ENCODE measurements at regions not wholly inside any gene's neighbourhood (a gene's known extent, or its start where the extent isn't known, plus 50 kb on each side); places are given as distances from the start of the nearest gene placed in this dataset.
"Not testable (repeated sequence)": the region's sequence is repeated elsewhere in the genome, so short reads cannot be mapped to it uniquely, and the experiment has no call there.

DNA sequence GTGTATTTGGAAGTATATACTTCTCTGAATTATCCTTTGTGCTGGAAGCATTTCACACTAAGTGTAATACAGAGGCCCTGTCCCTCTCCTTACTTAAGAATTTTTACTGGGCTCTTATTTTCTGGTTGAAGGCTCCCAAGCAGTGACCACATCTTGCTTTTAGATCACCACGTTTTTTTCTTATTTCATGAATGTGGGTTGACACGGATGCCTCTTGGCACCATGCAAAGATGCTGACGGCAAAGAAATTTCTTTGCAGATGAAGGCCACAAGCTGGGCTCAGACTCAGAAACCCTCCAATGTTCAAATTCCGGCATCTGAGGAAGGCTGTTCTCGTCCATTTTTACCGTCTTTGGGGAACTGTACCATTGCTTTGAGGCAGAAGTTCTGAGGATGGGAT, 168.5 kb downstream of the HMHB1 start:
- H3K4me3 ChIP-seq, result no peak overlapping the region
- H3K36me3 ChIP-seq, result no peaks in the 10 kb centered on the region
- ATAC-seq (no peak), DNase-seq (no peak)
- no peaks in the 10 kb centered on the region for H3K9me3 ChIP-seq
- H3K27me3 ChIP-seq, result no peaks in the 10 kb centered on the region
- TF ChIP-seq, protein P1, sequence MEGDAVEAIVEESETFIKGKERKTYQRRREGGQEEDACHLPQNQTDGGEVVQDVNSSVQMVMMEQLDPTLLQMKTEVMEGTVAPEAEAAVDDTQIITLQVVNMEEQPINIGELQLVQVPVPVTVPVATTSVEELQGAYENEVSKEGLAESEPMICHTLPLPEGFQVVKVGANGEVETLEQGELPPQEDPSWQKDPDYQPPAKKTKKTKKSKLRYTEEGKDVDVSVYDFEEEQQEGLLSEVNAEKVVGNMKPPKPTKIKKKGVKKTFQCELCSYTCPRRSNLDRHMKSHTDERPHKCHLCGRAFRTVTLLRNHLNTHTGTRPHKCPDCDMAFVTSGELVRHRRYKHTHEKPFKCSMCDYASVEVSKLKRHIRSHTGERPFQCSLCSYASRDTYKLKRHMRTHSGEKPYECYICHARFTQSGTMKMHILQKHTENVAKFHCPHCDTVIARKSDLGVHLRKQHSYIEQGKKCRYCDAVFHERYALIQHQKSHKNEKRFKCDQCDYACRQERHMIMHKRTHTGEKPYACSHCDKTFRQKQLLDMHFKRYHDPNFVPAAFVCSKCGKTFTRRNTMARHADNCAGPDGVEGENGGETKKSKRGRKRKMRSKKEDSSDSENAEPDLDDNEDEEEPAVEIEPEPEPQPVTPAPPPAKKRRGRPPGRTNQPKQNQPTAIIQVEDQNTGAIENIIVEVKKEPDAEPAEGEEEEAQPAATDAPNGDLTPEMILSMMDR (IDR thresholded peaks at IDR 0.05), result no peak
- no peaks in the 10 kb centered on the region for H3K4me1 ChIP-seq
- intact Hi-C loops (cut with DNase I), result no loop called here
- H3K27ac ChIP-seq, result no peak overlapping the region

DNA sequence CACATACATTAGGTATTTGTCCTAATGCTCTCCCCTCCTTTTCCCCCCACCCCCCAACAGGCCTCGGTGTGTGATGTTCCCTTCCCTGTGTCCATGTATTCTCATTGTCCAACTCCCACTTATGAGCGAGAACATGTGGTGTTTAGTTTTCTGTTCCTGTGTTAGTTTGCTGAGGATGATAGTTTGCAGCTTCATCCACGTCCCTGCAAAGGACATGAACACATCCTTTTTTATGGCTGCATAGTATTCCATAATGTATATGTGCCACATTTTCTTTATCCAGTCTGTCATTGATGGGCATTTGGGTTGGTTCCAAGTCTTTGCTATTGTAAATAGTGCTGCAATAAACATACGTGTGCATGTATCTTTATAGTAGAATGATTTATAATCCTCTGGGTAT, 171.0 kb downstream of the HMHB1 start:
- H3K27me3 ChIP-seq; ATAC-seq; H3K4me1 ChIP-seq; DNase-seq; H3K9me3 ChIP-seq; H3K4me3 ChIP-seq; H3K36me3 ChIP-seq; intact Hi-C loops (cut with DNase I); H3K27ac ChIP-seq: not testable (repeated sequence)

DNA sequence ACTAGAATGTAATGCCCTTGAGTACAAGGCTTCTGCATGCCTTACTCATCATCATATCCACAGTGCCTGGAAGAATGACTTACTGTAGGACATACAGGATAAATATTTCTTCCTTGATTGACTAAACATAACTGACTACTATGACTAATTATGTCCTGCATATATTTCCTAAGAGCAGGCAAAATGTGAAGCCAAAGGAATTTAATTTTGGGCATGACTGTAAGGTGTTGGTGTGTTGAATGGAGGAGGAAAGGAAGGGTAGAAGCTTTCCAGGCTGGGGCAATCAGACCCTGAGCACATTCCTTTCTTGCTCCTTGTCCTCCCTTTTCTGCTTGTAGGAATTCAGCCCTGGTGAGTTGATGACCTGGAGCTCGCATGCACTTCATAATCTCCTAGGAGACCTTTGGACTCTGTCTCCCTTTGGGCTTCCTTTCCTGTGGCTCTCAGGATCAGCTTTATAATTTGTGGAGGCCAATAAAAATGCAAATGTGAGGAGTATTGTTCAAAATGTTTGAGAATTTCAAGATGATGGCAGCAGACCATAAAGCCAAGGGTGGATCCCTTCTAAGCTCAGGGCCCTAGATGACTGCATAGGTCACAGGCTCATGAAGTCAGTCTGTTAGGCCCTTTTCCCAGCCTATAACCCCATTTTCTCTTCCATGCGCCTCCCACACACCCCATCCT, 174.0 kb downstream of the HMHB1 start:
- TF ChIP-seq, protein P1 (IDR thresholded peaks at IDR 0.05), result no peak
- intact Hi-C loops (cut with DNase I), result no loop called here
- no peak overlapping the region for H3K27ac ChIP-seq

DNA sequence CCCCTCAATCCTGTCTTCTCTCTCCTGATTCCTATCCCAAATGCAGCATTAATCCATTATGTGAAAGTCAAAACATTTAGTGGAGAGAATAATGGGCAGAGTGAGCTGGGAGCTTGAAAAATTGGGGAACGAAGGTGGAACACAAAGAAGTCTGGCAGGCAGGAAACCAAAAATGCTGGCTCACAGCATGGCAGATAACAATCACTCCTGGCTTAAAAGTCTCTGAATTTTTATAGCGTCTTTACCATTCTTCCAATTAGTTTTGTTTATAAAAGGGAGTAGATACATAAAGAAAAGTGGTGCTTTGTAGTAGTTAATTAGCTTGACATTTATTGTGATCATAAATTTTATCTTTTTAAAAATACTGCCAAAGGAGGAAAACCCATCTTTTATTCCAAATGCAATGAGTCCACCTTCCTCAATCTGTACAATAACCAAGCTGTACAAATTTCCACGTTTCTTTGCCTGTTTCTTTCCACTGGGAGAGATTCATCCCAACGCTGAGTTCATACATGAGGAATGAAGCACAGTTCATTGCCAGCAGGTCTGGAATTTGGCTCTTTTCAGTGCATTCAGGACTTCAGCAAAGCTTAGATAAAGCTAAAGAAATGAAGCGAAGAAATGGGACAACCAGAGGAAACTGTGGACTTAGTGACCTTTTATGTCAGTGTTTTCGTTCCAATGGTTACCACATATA, 174.7 kb downstream of the HMHB1 start:
- Histone ChIP-seq H3K27ac (no peak overlapping the region), H3K4me1 (no peaks in the 10 kb centered on the region), H3K36me3 (no peaks in the 10 kb centered on the region), H3K9me3 (no peaks in the 10 kb centered on the region), H3K4me3 (no peak overlapping the region), H3K27me3 (no peaks in the 10 kb centered on the region)
- intact Hi-C loops (cut with DNase I), result no loop called here
- TF ChIP-seq, protein P1 (IDR thresholded peaks at IDR 0.05), result no peak
- DNase-seq, result peak in 1 of 4 donors; percentile 0
- ATAC-seq, result no peak

More for the DNA sequence above, 174.0 kb downstream of the HMHB1 start:
- no peak for DNase-seq
- H3K36me3 ChIP-seq, result no peaks in the 10 kb centered on the region
- no peaks in the 10 kb centered on the region for H3K27me3 ChIP-seq
- H3K9me3 ChIP-seq, result no peaks in the 10 kb centered on the region
- H3K4me1 ChIP-seq, result no peaks in the 10 kb centered on the region
- no peak for ATAC-seq
- no peak overlapping the region for H3K4me3 ChIP-seq

DNA sequence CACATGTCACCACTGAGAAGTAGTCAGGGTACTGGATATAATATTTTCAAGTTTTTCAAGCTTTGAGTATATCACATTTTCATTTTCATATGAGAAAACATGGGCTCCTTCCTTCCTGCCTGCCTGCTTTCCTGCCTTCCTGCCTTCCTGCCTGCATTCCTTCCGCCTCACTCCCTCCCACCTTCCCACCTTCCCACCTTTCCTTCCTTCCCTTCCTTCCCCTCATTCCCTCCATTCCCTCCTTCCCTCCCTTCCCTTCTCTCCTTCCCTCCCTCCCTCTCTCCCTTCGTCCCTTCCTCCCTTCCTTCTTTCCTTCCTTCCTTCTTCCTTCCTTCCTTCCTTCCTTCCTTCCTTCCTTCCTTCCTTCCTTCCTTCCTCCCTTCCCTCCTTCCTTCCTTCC, 175.3 kb downstream of the HMHB1 start:
- Histone ChIP-seq H3K36me3 (no peaks in the 10 kb centered on the region), H3K27me3 (no peaks in the 10 kb centered on the region), H3K9me3 (no peaks in the 10 kb centered on the region), H3K27ac (no peak overlapping the region), H3K4me3 (no peak overlapping the region), H3K4me1 (no peaks in the 10 kb centered on the region)
- intact Hi-C loops (cut with DNase I), result no loop called here
- no peak for DNase-seq
- ATAC-seq, result no peak
- TF ChIP-seq, protein P1 (IDR thresholded peaks at IDR 0.05), result no peak

Measured in left lung (tissue), 4 donors.